ENCODE measurements at regions not wholly inside any gene's neighbourhood (a gene's known extent, or its start where the extent isn't known, plus 50 kb on each side); places are given as distances from the start of the nearest gene placed in this dataset.

DNA sequence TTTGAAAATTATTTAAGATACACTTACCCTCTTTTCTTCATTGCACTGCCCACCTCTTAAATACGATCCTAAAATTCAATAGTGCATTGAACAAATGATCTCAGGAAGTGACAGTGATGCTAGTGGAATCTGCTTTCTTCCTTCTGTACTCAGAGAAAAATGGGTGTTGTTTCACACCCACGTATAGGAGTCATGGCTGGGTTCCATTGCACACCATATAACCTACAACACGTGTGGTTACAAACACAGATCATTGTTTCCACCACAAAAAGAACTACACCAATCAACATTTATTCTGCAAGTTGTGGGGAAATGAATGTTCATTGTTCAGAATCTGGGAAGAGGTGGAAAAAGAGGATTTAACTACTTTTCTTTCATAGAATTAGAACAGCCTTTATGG lies 275.9 kb downstream of the MAN2A1 start:
- intact Hi-C loops (cut with DNase I) = no loop called here
- Histone ChIP-seq H3K4me1 (replicated peaks) (no peaks in the 10 kb centered on the region), H3K9me3 (no peaks in the 10 kb centered on the region), H3K27me3 (replicated peaks; ENCODE audit: insufficient read depth) (no peaks in the 10 kb centered on the region), H3K4me3 (no peak overlapping the region), H3K36me3 (no peaks in the 10 kb centered on the region), H3K27ac (no peak overlapping the region)
- no peak for TF ChIP-seq CTCF (IDR thresholded peaks at IDR 0.05)
- no peak for TF ChIP-seq POLR2A (IDR thresholded peaks at IDR 0.05)
- no peak for TF ChIP-seq POLR2AphosphoS5 (IDR thresholded peaks at IDR 0.05)
- WGBS = 68% methylated on average over 3 of the region's 3 CpGs
- no peak for DNase-seq (ENCODE audit: low spot score)

DNA sequence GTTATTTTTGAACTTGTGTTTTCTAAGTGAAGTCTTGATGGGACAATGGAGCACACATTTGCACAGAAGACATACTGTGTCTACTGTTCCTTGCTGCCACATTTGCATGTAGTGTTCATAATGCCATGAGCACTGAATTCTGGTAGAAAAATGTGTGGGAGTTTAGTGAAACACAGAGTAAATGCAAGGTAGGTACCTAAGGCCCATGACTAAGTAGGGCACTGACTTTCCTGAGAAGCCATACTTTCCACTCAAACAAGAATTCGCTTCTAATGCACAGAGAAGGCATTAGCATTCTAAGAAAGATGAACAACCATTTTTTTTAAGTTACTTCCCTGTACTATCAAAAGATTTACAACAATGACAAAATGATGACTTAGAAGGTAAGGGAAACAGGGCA lies 282.2 kb downstream of the MAN2A1 start:
- WGBS = 91% methylated on average over 1 of the region's 1 CpG
- TF ChIP-seq POLR2AphosphoS5 (IDR thresholded peaks at IDR 0.05) (no peak), POLR2A (IDR thresholded peaks at IDR 0.05) (no peak), CTCF (IDR thresholded peaks at IDR 0.05) (no peak)
- no peak overlapping the region for H3K27ac ChIP-seq
- no peak for DNase-seq (ENCODE audit: low spot score)
- H3K36me3 ChIP-seq = no peaks in the 10 kb centered on the region
- no peaks in the 10 kb centered on the region for H3K4me1 ChIP-seq (replicated peaks)
- intact Hi-C loops (cut with DNase I) = no loop called here
- no peak overlapping the region for H3K4me3 ChIP-seq
- H3K9me3 ChIP-seq = no peaks in the 10 kb centered on the region
- H3K27me3 ChIP-seq (replicated peaks; ENCODE audit: insufficient read depth) = no peaks in the 10 kb centered on the region

- H3K27me3 ChIP-seq (replicated peaks; ENCODE audit: insufficient read depth) = no peaks in the 10 kb centered on the region
- no peaks in the 10 kb centered on the region for H3K4me1 ChIP-seq (replicated peaks)
- no peak overlapping the region for H3K4me3 ChIP-seq
- no peaks in the 10 kb centered on the region for H3K9me3 ChIP-seq
- intact Hi-C loops (cut with DNase I) = no loop called here
- H3K27ac ChIP-seq = no peak overlapping the region
- H3K36me3 ChIP-seq = no peaks in the 10 kb centered on the region
- no peak for DNase-seq (ENCODE audit: low spot score)
- TF ChIP-seq POLR2A (IDR thresholded peaks at IDR 0.05) (no peak), POLR2AphosphoS5 (IDR thresholded peaks at IDR 0.05) (no peak), CTCF (IDR thresholded peaks at IDR 0.05) (no peak)
Observed at GRCh38 chr5:109981979-109982378, 292.3 kb downstream of the MAN2A1 start.

- Histone ChIP-seq H3K27me3 (replicated peaks; ENCODE audit: insufficient read depth) (no peaks in the 10 kb centered on the region), H3K4me1 (replicated peaks) (no peaks in the 10 kb centered on the region), H3K36me3 (no peaks in the 10 kb centered on the region), H3K27ac (no peak overlapping the region), H3K9me3 (no peaks in the 10 kb centered on the region), H3K4me3 (no peak overlapping the region)
- intact Hi-C loops (cut with DNase I) = no loop called here
- 81% methylated on average over 3 of the region's 3 CpGs for WGBS
- no peak for TF ChIP-seq POLR2AphosphoS5 (IDR thresholded peaks at IDR 0.05)
- TF ChIP-seq POLR2A (IDR thresholded peaks at IDR 0.05) = no peak
- no peak for TF ChIP-seq CTCF (IDR thresholded peaks at IDR 0.05)
- no peak for DNase-seq (ENCODE audit: low spot score)
Observed at GRCh38 chr5:109982966-109983534, 293.3 kb downstream of the MAN2A1 start.

GRCh38 chr5:109986726-109987125 lies 297.0 kb downstream of the MAN2A1 start:
- Histone ChIP-seq H3K4me1 (replicated peaks) (no peaks in the 10 kb centered on the region), H3K36me3 (no peaks in the 10 kb centered on the region), H3K4me3 (no peak overlapping the region), H3K9me3 (no peaks in the 10 kb centered on the region), H3K27ac (no peak overlapping the region), H3K27me3 (replicated peaks; ENCODE audit: insufficient read depth) (no peaks in the 10 kb centered on the region)
- TF ChIP-seq CTCF (IDR thresholded peaks at IDR 0.05) = no peak
- TF ChIP-seq POLR2AphosphoS5 (IDR thresholded peaks at IDR 0.05) = no peak
- no peak for TF ChIP-seq POLR2A (IDR thresholded peaks at IDR 0.05)
- intact Hi-C loops (cut with DNase I) = no loop called here
- no peak for DNase-seq (ENCODE audit: low spot score)
- WGBS = 91% methylated on average over 2 of the region's 2 CpGs
